ENCODE measurements at regions not wholly inside any gene's neighbourhood (a gene's known extent, or its start where the extent isn't known, plus 50 kb on each side); places are given as distances from the start of the nearest gene placed in this dataset.
"Not testable (repeated sequence)": the region's sequence is repeated elsewhere in the genome, so short reads cannot be mapped to it uniquely, and the experiment has no call there.

- no peak for DNase-seq (ENCODE audit: low read depth, low spot score)
Measured at GRCh38 chr3:170814822-170815221, 55.2 kb downstream of the RPL22L1 start.

GRCh38 chr3:170813266-170813665 lies 56.7 kb downstream of the RPL22L1 start:
- DNase-seq (ENCODE audit: low read depth, low spot score) = no peak

DNA sequence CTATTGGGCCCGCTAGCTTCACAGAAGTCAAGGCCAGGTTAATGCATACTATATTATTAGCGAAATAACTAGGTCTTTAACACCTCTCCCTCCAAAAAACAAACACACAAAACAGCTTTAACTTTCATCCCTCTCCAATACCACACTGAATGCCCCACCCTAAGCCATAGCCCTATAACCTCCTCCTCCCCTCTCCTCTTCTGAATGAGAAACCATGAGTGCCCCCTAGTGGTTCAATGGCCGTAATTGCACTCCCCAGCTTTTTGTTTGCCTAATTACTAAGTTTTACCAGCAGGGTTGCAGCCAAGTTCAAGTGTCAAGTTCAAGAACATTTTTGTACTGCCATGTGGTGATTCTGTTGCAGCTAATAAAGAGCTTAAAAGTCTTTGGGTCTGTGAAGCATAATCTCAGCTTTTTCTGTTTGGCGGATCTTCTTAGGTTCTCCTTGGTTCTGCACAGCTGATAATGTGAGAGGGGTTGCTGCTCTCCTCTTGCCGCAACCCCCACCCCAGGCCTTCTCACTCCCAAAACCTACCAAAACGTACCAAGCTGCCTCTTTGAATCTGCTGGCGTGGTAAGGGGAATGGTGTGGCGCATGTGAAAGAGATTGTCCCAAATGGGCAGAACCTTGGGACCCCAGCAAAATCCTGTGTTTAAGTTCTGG lies 57.9 kb downstream of the RPL22L1 start:
- DNase-seq (ENCODE audit: low read depth, low spot score) = peak; percentile 86

- no peak for DNase-seq (ENCODE audit: low read depth, low spot score)
Measured at GRCh38 chr3:170811515-170811914, 58.5 kb downstream of the RPL22L1 start.

DNA sequence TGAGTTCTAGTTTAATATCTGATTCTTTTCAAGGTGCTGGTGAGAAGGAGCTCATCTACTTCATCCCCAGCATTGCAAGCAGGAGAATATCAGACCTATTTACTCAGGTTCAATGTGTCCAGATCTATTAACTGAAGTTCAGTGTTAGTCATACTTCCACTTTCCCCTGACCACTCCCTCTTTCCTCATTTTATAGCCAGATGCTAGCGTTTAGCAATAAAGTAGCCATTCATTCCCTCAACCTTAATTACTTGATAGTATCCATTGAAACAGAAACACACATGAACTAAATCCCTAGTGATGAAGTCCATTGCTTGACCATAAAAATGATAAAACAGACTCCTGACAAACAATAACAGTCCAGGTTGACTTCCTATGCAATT lies 60.0 kb downstream of the RPL22L1 start:
- DNase-seq (ENCODE audit: low read depth, low spot score) = no peak

- DNase-seq (ENCODE audit: low read depth, low spot score) = peak; percentile 68
Measured at GRCh38 chr3:170809007-170809974, 60.7 kb downstream of the RPL22L1 start.

DNA sequence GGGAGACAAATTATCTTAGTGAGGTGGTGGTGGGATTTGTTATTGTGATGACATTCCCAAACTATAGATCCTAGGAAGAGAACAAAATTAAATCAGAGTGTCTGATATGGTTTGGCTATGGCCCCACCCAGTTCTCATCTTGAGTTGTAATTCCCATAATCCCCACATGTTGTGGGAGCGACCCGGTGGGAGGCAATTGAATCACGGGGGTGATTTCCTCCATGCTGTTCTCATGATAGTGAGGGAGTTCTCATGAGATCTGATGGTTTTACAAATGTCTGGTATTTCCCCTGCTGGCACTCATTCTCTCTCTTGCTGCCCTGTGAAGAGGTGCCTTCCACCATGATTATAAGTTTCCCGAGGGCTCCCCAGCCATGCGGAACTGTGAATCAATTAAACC lies 62.0 kb downstream of the RPL22L1 start:
- no peak for DNase-seq (ENCODE audit: low read depth, low spot score)

DNA sequence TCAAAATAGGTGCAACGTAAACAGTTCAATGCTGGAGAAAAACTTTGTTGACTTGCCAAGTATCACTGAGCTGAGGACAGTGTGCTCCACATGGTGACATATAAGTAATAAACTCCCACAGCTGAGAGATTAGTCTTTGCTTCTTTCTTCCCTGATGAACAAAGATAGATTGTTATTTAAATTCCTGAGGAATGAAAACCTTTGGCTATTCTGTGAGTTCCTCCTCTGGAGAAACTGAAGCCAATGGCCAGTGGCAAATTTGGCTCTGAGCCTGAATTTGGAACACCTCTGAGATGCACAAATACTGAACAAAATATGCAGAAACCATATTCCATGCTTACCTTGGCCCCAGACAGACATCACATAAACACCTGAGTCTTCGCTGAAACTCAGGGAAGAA lies 63.3 kb downstream of the RPL22L1 start:
- no peak for DNase-seq (ENCODE audit: low read depth, low spot score)

- DNase-seq (ENCODE audit: low read depth, low spot score) = no peak
Measured at GRCh38 chr3:170806141-170806540, 63.9 kb downstream of the RPL22L1 start.

DNA sequence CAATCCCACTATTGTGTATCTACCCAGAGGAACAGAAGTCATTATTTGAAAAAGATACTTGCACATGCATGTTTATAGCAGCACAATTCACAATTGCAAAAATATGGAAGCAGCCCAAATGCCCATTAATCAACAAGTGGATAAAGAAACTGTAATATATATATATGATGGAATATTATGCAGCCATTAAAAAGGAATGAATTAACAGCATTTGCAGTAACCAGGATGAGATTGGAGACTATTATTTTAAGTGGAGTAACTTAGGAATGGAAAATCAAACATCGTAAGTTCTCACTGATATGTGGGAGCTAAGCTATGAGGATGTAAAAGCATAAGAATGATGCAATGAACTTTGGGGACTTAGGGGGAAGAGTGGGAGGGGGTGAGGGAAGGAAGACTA lies 64.7 kb downstream of the RPL22L1 start:
- DNase-seq (ENCODE audit: low read depth, low spot score) = not testable (repeated sequence)

DNA sequence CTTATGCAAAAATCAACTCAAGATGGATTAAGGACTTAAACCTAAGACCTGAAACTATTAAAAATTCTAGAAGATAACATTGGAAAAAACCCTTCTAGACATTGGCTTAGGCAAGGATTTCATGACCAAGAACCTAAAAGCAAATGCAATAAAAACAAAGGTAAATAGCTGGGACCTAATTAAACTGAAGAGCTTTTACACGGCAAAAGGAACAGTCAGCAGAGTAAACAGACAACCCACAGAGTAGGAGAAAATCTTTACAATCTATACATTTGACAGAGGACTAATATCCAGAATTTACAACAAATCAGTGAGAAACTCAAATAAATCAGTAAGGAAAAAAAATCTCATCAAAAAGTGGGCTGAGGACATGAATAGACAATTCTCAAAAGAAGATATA lies 65.4 kb downstream of the RPL22L1 start:
- not testable (repeated sequence) for DNase-seq (ENCODE audit: low read depth, low spot score)

GRCh38 chr3:170804078-170804477 lies 65.9 kb downstream of the RPL22L1 start:
- no peak for DNase-seq (ENCODE audit: low read depth, low spot score)

- no peak for DNase-seq (ENCODE audit: low read depth, low spot score)
Measured at GRCh38 chr3:170802164-170803151, 67.5 kb downstream of the RPL22L1 start.

DNA sequence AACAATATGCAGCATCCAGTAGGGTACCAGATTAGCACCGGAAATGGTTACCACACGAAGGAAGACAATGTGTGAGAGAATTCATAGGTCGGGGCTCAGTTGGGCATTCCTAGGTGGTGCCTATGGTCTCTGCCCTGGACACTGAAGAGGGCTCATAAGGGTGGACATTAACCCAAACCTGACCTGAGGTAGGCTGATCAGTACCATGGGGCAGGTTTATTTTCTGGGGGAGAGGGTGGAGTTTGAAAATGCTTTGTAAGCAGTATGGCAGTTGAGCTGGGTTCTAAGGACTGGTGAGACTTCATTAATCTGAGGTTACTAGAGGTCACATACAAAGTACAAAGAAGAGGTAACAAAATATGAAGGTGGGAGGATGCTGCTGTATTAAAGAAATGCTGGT lies 68.4 kb downstream of the RPL22L1 start:
- DNase-seq (ENCODE audit: low read depth, low spot score) = no peak

DNA sequence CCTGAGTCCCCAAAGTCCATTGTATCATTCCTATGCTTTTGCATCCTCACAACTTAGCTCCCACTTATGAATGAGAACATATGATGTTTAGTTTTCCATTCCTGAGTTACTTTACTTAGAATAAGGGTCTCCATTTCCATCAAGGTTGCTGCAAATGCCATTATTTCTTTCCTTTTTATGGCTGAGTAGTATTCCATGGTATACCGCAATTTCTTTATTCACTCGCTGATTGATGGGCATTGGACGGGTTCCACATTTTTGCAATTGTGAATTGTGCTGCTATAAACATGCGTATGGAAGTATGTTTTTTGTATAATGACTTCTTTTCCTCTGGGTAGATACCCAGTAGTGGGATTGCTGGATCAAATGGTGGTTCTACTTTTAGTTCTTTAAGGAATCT lies 69.7 kb downstream of the RPL22L1 start:
- not testable (repeated sequence) for DNase-seq (ENCODE audit: low read depth, low spot score)

DNA sequence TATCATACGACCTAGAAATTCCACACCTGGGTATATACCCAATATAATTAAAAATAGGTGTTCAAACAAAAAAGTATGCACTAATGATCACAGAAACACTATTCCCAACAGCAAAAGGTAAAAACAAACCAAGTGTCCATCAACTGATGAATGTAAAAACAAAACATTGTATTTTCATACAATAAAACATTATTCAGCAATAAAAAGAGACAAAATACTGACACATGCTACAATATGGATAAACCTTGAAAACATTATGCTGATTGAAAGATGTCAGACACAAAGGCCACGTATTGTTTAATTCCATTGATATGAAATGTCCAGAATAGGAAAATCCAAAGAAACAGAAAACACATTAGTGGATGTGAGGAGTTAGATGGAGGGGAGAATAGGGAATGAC lies 71.0 kb downstream of the RPL22L1 start:
- no peak for DNase-seq (ENCODE audit: low read depth, low spot score)

DNA sequence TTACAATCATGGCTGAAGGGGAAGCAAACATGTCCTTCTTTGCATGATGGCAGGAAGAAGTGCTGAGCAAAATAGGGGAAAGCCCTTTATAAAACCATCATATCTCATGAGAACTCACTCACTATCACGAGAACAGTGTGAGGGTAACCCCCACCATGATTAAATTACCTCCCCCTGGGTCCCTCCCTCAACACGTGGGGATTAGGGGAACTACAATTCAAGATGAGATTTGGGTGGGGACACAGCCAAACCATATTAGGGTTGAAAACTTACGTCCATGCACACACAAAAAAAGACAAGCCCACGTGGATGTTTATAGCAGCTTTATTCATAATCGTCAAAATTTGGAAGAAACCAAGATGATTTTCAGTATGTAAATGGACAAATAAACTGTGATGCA lies 72.3 kb downstream of the RPL22L1 start:
- DNase-seq (ENCODE audit: low read depth, low spot score) = no peak

DNA sequence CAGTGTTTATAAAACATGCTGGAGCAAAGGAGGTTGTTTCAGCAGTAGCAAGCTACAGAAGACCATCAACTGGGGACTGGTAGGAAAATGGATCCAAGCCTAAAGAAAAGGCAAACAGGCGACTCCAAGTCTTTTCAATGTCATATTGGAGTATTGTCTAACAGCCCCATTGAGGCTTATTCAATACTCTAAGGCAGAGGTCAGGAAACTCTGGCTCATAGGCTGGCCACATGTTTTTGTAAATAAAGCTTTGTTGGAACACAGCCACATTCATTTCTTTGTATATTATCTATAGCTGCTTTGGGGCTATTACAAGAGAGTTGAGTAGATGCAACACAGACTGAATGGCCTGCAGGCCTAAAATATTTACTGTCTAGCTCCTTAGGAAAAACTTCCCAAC lies 77.5 kb downstream of the RPL22L1 start:
- DNase-seq (ENCODE audit: low read depth, low spot score) = no peak

- no peak for DNase-seq (ENCODE audit: low read depth, low spot score)
Measured at GRCh38 chr3:170790647-170791046, 79.3 kb downstream of the RPL22L1 start.

- DNase-seq (ENCODE audit: low read depth, low spot score) = no peak
Measured at GRCh38 chr3:170787464-170787863, 82.5 kb downstream of the RPL22L1 start.

GRCh38 chr3:170785454-170785853 lies 84.5 kb downstream of the RPL22L1 start:
- DNase-seq (ENCODE audit: low read depth, low spot score) = no peak

GRCh38 chr3:170784406-170784805 lies 85.6 kb downstream of the RPL22L1 start:
- DNase-seq (ENCODE audit: low read depth, low spot score) = no peak
